HuH-7.5 (cell line): ENCODE measurements at regions not wholly inside any gene's neighbourhood (a gene's known extent, or its start where the extent isn't known, plus 50 kb on each side); places are given as distances from the start of the nearest gene placed in this dataset.

Experiments used
- DNase-seq: peaks from one replicate; pipeline ENCODE4 v3.0.0; 2011; ENCODE audit warnings: low spot score

GRCh38 chr7:15916681-15917380, 230.3 kb upstream of the MEOX2 start:
- DNase-seq = no peak

GRCh38 chr7:15915686-15916293, 229.3 kb upstream of the MEOX2 start:
- no peak for DNase-seq

GRCh38 chr7:15914611-15915010, 228.1 kb upstream of the MEOX2 start:
- DNase-seq = no peak

GRCh38 chr7:15906436-15906835, 220.0 kb upstream of the MEOX2 start:
- no peak for DNase-seq

- DNase-seq = no peak
Measured at GRCh38 chr7:15905251-15906040, 219.0 kb upstream of the MEOX2 start.

- no peak for DNase-seq
Measured at GRCh38 chr7:15891151-15891881, 204.8 kb upstream of the MEOX2 start.

- peak; percentile 10 for DNase-seq
Measured at GRCh38 chr7:15889507-15889906, 203.0 kb upstream of the MEOX2 start.

- no peak for DNase-seq
Measured at GRCh38 chr7:15888090-15888489, 201.6 kb upstream of the MEOX2 start.

- DNase-seq = no peak
Measured at GRCh38 chr7:15886626-15887025, 200.1 kb upstream of the MEOX2 start.

GRCh38 chr7:15885678-15886077, 199.2 kb upstream of the MEOX2 start:
- DNase-seq = no peak

- no peak for DNase-seq
Measured at GRCh38 chr7:15874774-15875173, 188.3 kb upstream of the MEOX2 start.

- no peak for DNase-seq
Measured at GRCh38 chr7:15870347-15870746, 183.9 kb upstream of the MEOX2 start.

- no peak for DNase-seq
Measured at GRCh38 chr7:15867441-15867840, 181.0 kb upstream of the MEOX2 start.

GRCh38 chr7:15866753-15867152, 180.3 kb upstream of the MEOX2 start:
- no peak for DNase-seq

- DNase-seq = no peak
Measured at GRCh38 chr7:15864626-15864991, 178.1 kb upstream of the MEOX2 start.

- DNase-seq = no peak
Measured at GRCh38 chr7:15863951-15864625, 177.6 kb upstream of the MEOX2 start.

GRCh38 chr7:15862781-15863165, 176.3 kb upstream of the MEOX2 start:
- DNase-seq = no peak

GRCh38 chr7:15862016-15862780, 175.7 kb upstream of the MEOX2 start:
- no peak for DNase-seq

- DNase-seq = peak; percentile 12
Measured at GRCh38 chr7:15860264-15860949, 173.9 kb upstream of the MEOX2 start.

GRCh38 chr7:15857026-15857425, 170.5 kb upstream of the MEOX2 start:
- DNase-seq = no peak

- DNase-seq = no peak
Measured at GRCh38 chr7:15856311-15856710, 169.8 kb upstream of the MEOX2 start.
